Loucy (cell line): ENCODE measurements at regions not wholly inside any gene's neighbourhood (a gene's known extent, or its start where the extent isn't known, plus 50 kb on each side); places are given as distances from the start of the nearest gene placed in this dataset.
A peak's percentile ranks its signal among the peaks of the same experiment; 100 is the strongest.

Source experiments
- H2AFZ ChIP-seq: fragments of 200-600 bp; sonication (generic); 2 replicates; pipeline ENCODE4 v1.6.0; 2016; ENCODE audit warnings: antibody characterized with exemption, mild to moderate bottlenecking, low read length, moderate library complexity
- H3F3A ChIP-seq: fragments of 200-600 bp; 2 replicates; pipeline ENCODE4 v1.6.0; 2016; ENCODE audit warnings: antibody characterized with exemption, low read depth, mild to moderate bottlenecking
- H3K27me3 ChIP-seq: fragments of 200-600 bp; sonication (generic); 2 replicates; pipeline ENCODE4 v1.6.1; 2014; ENCODE audit warnings: low read length, mild to moderate bottlenecking; ENCODE audit not compliant: insufficient read depth, poor library complexity, severe bottlenecking
- H3K36me3 ChIP-seq: fragments of 200-600 bp; sonication (generic); 2 replicates; pipeline ENCODE4 v1.6.1; 2016; ENCODE audit warnings: low read length; ENCODE audit not compliant: insufficient read depth
- H3K4me1 ChIP-seq: fragments of 200-600 bp; sonication (generic); 2 replicates; pipeline ENCODE4 v1.5.1; 2014; ENCODE audit warnings: low read length, mild to moderate bottlenecking; ENCODE audit not compliant: insufficient read depth, poor library complexity, severe bottlenecking
- H3K4me2 ChIP-seq: fragments of 200-600 bp; sonication (generic); 2 replicates; pipeline ENCODE4 v1.6.0; 2014; ENCODE audit warnings: antibody characterized with exemption, low read length, low read depth, mild to moderate bottlenecking; ENCODE audit not compliant: poor library complexity, severe bottlenecking
- H3K4me3 ChIP-seq: fragments of 200-600 bp; sonication (generic); 2 replicates; pipeline ENCODE4 v1.5.1; 2014; ENCODE audit warnings: low read length, mild to moderate bottlenecking, mixed read lengths; ENCODE audit not compliant: poor library complexity, severe bottlenecking
- H3K79me2 ChIP-seq: fragments of 200-600 bp; sonication (generic); 2 replicates; pipeline ENCODE4 v1.6.1; 2014; ENCODE audit warnings: low read length; ENCODE audit not compliant: insufficient read depth
- H3K9ac ChIP-seq: fragments of 200-600 bp; sonication (generic); 2 replicates; pipeline ENCODE4 v1.6.0; 2014; ENCODE audit warnings: mild to moderate bottlenecking, low read depth, low read length, moderate library complexity; ENCODE audit not compliant: poor library complexity, severe bottlenecking
- H3K9me2 ChIP-seq: fragments of 200-600 bp; sonication (generic); replicated peaks from 2 replicates; pipeline ENCODE4 v1.6.1; 2016; ENCODE audit warnings: low read depth, low read length, mixed read lengths
- H3K9me3 ChIP-seq: fragments of 200-600 bp; sonication (generic); 2 replicates; pipeline ENCODE4 v1.6.1; 2014; ENCODE audit warnings: mild to moderate bottlenecking, antibody characterized with exemption, low read length, low read depth; ENCODE audit not compliant: insufficient read depth
- H4K20me1 ChIP-seq: fragments of 200-600 bp; sonication (generic); 2 replicates; pipeline ENCODE4 v1.6.0; 2014; ENCODE audit warnings: antibody characterized with exemption, low read length, mild to moderate bottlenecking; ENCODE audit not compliant: insufficient read depth, poor library complexity, severe bottlenecking
- EZH2phosphoT487 ChIP-seq: fragments of 200-600 bp; IDR thresholded peaks from 2 replicates; pipeline ENCODE4 v1.6.1; 2018; ENCODE audit warnings: antibody characterized with exemption, mild to moderate bottlenecking, moderate library complexity, borderline replicate concordance
- TF ChIP-seq, protein P1 (sequence below): fragments of 200-600 bp; sonication (generic); conservative IDR thresholded peaks from 2 replicates; pipeline ENCODE4 v1.5.1; 2014; ENCODE audit warnings: mild to moderate bottlenecking, antibody characterized with exemption, low read length

DNA sequence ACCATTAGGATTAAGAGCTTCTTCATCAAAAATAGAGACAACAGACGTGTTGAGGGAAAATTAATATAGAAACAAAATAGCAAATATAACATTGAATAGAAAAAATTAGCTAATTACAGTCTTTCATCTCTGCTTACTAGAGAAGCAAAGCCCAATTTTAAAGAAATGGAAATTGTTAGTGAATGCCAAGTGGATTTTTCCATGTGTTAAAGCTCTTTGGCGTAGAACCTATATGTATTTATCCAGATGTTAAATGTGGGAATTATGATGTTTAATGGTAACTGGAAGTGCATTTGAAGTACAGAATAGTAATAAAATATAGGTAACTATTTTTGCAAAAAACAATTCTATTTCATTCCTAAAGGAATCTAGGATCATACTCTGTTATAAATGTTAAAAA is 212.0 kb upstream of the COL3A1 start:
- Histone ChIP-seq H3K27me3 (no peaks in the 10 kb centered on the region), H3K9me3 (peaks cover 2% of the 10 kb centered on the region; the same call in 1 of the 2 replicates), H3K4me3 (no peak overlapping the region), H3K4me1 (no peaks in the 10 kb centered on the region), H3K79me2 (no peaks in the 10 kb centered on the region), H3F3A (no peaks in the 10 kb centered on the region), H3K4me2 (no peak overlapping the region), H4K20me1 (no peaks in the 10 kb centered on the region), H3K9ac (no peak overlapping the region), H2AFZ (no peak overlapping the region), H3K9me2 (no peaks in the 10 kb centered on the region), H3K36me3 (no peaks in the 10 kb centered on the region)
- TF ChIP-seq, protein P1, sequence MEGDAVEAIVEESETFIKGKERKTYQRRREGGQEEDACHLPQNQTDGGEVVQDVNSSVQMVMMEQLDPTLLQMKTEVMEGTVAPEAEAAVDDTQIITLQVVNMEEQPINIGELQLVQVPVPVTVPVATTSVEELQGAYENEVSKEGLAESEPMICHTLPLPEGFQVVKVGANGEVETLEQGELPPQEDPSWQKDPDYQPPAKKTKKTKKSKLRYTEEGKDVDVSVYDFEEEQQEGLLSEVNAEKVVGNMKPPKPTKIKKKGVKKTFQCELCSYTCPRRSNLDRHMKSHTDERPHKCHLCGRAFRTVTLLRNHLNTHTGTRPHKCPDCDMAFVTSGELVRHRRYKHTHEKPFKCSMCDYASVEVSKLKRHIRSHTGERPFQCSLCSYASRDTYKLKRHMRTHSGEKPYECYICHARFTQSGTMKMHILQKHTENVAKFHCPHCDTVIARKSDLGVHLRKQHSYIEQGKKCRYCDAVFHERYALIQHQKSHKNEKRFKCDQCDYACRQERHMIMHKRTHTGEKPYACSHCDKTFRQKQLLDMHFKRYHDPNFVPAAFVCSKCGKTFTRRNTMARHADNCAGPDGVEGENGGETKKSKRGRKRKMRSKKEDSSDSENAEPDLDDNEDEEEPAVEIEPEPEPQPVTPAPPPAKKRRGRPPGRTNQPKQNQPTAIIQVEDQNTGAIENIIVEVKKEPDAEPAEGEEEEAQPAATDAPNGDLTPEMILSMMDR: no peak
- TF ChIP-seq EZH2phosphoT487: no peak

DNA sequence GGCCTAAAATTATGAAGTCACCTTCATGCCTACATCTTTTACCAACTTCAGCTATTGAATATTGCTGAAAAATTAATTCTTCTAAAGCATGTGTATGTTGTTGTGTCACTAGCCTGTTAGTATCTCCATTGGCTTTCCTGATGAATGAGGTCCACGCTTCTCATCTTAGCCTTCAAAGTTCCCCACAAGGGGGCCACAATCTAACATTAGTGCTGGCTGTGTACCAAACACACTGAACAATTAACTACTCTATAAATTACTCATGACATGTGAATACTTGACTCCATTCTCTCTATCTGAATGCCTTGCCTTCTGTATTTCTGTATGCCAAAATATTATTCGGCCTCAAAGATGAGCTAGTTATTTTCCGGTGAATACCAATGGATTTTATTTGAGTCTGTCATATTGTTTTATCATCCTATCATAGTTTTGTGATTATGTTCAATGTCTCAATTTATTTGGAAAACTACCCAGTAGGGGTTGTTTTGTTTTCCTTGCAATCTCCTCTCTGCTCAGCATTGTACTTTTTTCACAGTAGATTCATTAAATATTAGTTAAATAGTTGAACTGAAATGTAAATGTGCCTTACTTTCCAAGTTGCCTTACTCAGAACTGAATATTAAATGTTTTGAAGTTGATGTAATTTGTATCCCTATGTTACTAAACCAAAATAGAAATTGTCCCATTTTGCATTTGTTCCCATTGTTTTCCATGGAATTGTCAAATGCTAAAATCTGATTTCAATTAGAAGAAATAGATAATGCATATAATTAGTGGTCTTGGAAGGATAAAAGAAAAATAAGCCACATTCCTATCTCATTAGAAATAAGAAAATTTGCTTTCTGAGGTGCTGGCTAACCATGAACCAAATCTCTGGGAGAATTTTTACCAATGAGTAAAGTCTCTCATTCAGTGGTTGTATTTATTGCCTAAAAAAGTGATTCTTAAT is 208.4 kb upstream of the COL3A1 start:
- Histone ChIP-seq H3K79me2 (no peaks in the 10 kb centered on the region), H3K9me3 (peaks cover 11% of the 10 kb centered on the region), H3K4me1 (no peaks in the 10 kb centered on the region), H4K20me1 (no peaks in the 10 kb centered on the region), H3K4me3 (no peak overlapping the region), H3K4me2 (no peak overlapping the region), H3K27me3 (no peaks in the 10 kb centered on the region), H3F3A (no peaks in the 10 kb centered on the region), H3K9ac (no peak overlapping the region), H2AFZ (0 out of 2 replicates have a peak overlapping the region, but pooled peaks have one; percentile 6), H3K9me2 (no peaks in the 10 kb centered on the region), H3K36me3 (no peaks in the 10 kb centered on the region)
- no peak for TF ChIP-seq EZH2phosphoT487
- TF ChIP-seq, protein P1: peak; percentile 67

DNA sequence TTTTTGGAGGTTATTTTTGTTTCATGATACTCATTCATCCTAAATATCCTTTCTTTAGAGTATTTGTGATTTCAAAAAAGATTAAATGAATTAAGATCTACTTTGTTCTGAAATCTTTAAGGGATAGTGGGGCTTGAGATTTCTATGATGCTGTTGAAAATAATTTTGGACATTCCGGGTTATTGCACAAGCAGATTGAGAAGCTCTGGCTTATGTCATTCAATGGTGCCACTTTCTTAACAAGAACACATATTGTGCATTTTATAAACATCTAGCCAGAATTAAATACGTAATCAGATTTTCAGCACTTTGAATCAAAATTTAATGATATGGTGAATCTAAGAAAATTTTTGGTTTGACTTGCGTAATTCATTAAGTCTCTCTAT is 207.7 kb upstream of the COL3A1 start:
- Histone ChIP-seq H3K4me1 (no peaks in the 10 kb centered on the region), H3K36me3 (no peaks in the 10 kb centered on the region), H3K27me3 (no peaks in the 10 kb centered on the region), H3K4me3 (no peak overlapping the region), H3K4me2 (no peak overlapping the region), H3K9me3 (peaks cover 11% of the 10 kb centered on the region), H4K20me1 (no peaks in the 10 kb centered on the region), H3K9me2 (no peaks in the 10 kb centered on the region), H2AFZ (no peak overlapping the region), H3F3A (no peaks in the 10 kb centered on the region), H3K9ac (no peak overlapping the region), H3K79me2 (no peaks in the 10 kb centered on the region)
- TF ChIP-seq EZH2phosphoT487: no peak
- TF ChIP-seq, protein P1: no peak
